B cell (primary cell): ENCODE measurements at regions not wholly inside any gene's neighbourhood (a gene's known extent, or its start where the extent isn't known, plus 50 kb on each side); places are given as distances from the start of the nearest gene placed in this dataset.

Experiments
- CTCF ChIP-seq: fragments of 200-600 bp; IDR thresholded peaks from one replicate; pipeline ENCODE4 v1.8.0; 2022; ENCODE audit warnings: antibody characterized with exemption, mild to moderate bottlenecking
- EZH2 ChIP-seq: IDR thresholded peaks from 2 replicates; pipeline ENCODE4 v1.6.1; 2012; ENCODE audit warnings: borderline replicate concordance, low read depth, mild to moderate bottlenecking, moderate library complexity, low read length; ENCODE audit not compliant: insufficient read depth, poor library complexity, severe bottlenecking

- TF ChIP-seq EZH2 (no peak), CTCF (no peak)
These were observed 313.2 kb downstream of the UQCRFS1 start for GRCh38 chr19:28899703-28900102.
